OCI-LY7 (cell line): ENCODE measurements at regions not wholly inside any gene's neighbourhood (a gene's known extent, or its start where the extent isn't known, plus 50 kb on each side); places are given as distances from the start of the nearest gene placed in this dataset.

Experiments used
- BruUV-seq: library from RNA; stranded (reverse); fragments of 400-500 nt; replicated peaks from 2 replicates; lab custom pipeline; 2021; lab: Mats Ljungman, UMichigan
- CTCF ChIA-PET: fragments of 300-600 bp; sonication (Branson Sonifier 250); formaldehyde crosslinking; loops from one replicate; lab custom pipeline; 2022; ENCODE audit warnings: antibody characterized with exemption; ENCODE audit not compliant: unreplicated experiment; lab: Charles Lee
- POLR2A ChIA-PET: fragments of 300-600 bp; sonication (Branson Sonifier 250); formaldehyde crosslinking; loops from one replicate; lab custom pipeline; 2022; ENCODE audit warnings: antibody characterized with exemption; lab: Charles Lee
- DNase-seq: peaks from one replicate; pipeline ENCODE4 v3.0.0-alpha.2; 2015; ENCODE audit warnings: low spot score
- H2AFZ ChIP-seq: fragments of 200-600 bp; sonication (generic), shearing (Covaris generic); 2 replicates; pipeline ENCODE4 v1.6.1; 2014; ENCODE audit warnings: mild to moderate bottlenecking, antibody characterized with exemption, low read length, moderate library complexity
- H3K27ac ChIP-seq: fragments of 200-600 bp; sonication (generic); 2 replicates; pipeline ENCODE4 v1.5.1; 2014; ENCODE audit warnings: mixed run types, low read depth, mild to moderate bottlenecking, moderate library complexity, low read length, inconsistent platforms; ENCODE audit not compliant: poor library complexity, severe bottlenecking
- H3K36me3 ChIP-seq: fragments of 200-600 bp; sonication (generic); 2 replicates; pipeline ENCODE4 v1.6.1; 2014; ENCODE audit warnings: mild to moderate bottlenecking, antibody characterized with exemption, low read length, moderate library complexity, mixed read lengths; ENCODE audit not compliant: insufficient read depth
- H3K4me1 ChIP-seq: fragments of 200-600 bp; sonication (generic); 2 replicates; pipeline ENCODE4 v1.5.1; 2014; ENCODE audit warnings: mild to moderate bottlenecking, low read length; ENCODE audit not compliant: insufficient read depth, poor library complexity, severe bottlenecking
- H3K4me2 ChIP-seq: fragments of 200-600 bp; sonication (generic); 2 replicates; pipeline ENCODE4 v1.6.1; 2014; ENCODE audit warnings: mild to moderate bottlenecking, low read length
- H3K4me3 ChIP-seq: fragments of 200-600 bp; sonication (generic); 2 replicates; pipeline ENCODE4 v1.5.1; 2014; ENCODE audit warnings: mild to moderate bottlenecking, low read depth, low read length; ENCODE audit not compliant: poor library complexity, severe bottlenecking
- H3K79me2 ChIP-seq: fragments of 200-600 bp; sonication (generic); 2 replicates; pipeline ENCODE4 v1.6.1; 2016; ENCODE audit warnings: low read depth, mild to moderate bottlenecking, low read length, moderate library complexity, mixed read lengths; ENCODE audit not compliant: insufficient read depth
- H3K9me2 ChIP-seq: fragments of 200-600 bp; sonication (generic); 2 replicates; pipeline ENCODE4 v1.6.1; 2016; ENCODE audit warnings: mild to moderate bottlenecking, low read length, mixed read lengths; ENCODE audit not compliant: insufficient read depth
- H3K9me3 ChIP-seq: fragments of 200-600 bp; sonication (generic); 2 replicates; pipeline ENCODE4 v1.6.1; 2014; ENCODE audit warnings: mild to moderate bottlenecking, mixed run types, low read length, mixed read lengths
- H4K20me1 ChIP-seq: fragments of 200-600 bp; sonication (generic); 2 replicates; pipeline ENCODE4 v1.6.1; 2014; ENCODE audit warnings: mild to moderate bottlenecking, antibody characterized with exemption, low read length, moderate library complexity, mixed read lengths; ENCODE audit not compliant: insufficient read depth
- EZH2phosphoT487 ChIP-seq: fragments of 200-600 bp; sonication (generic); IDR thresholded peaks from 2 replicates; pipeline ENCODE4 v1.6.1; 2018; ENCODE audit warnings: low read depth, borderline replicate concordance, mild to moderate bottlenecking, mixed run types, antibody characterized with exemption, low read length, moderate library complexity, mixed read lengths
- intact Hi-C: fragments of 100-400 bp; cut with micrococcal nuclease; formaldehyde crosslinking; loops from one replicate; pipeline ENCODE4 v1.10.0; 2022; ENCODE audit not compliant: unreplicated experiment
- TF ChIP-seq, protein P1 (sequence below): fragments of 200-600 bp; sonication (generic); conservative IDR thresholded peaks from 2 replicates; pipeline ENCODE4 v1.5.1; 2014; ENCODE audit warnings: mild to moderate bottlenecking, antibody characterized with exemption, low read length, moderate library complexity, mixed read lengths

DNA sequence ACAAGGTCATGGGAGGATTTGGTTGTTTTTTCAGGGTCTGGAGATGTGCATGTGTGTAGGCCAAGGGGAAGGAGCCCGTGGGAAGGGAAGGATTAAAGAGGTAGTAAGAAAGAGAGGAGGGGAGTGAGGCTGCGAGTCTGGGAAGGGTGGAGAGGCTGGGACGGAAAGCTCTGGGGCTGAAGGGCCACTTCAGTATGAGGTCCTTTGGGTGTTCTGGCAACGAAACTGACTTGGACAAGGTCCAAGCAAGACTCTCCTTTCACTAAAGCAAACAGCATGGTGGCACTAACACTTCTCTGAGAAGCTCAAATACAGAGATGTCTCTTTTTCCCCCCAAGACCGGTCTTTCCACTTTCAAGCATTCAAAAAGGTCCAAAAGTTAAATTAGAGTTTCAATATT, 394.5 kb downstream of the ARHGEF28 start:
- H2AFZ ChIP-seq, result no peak overlapping the region
- no peaks in the 10 kb centered on the region for H4K20me1 ChIP-seq
- H3K4me3 ChIP-seq, result no peak overlapping the region
- no peaks in the 10 kb centered on the region for H3K9me3 ChIP-seq
- ChIA-PET POLR2A (no interaction called here), CTCF (no interaction called here)
- no peak overlapping the region for H3K4me2 ChIP-seq
- DNase-seq, result no peak
- H3K27ac ChIP-seq, result no peak overlapping the region
- no peaks in the 10 kb centered on the region for H3K9me2 ChIP-seq
- H3K4me1 ChIP-seq, result no peaks in the 10 kb centered on the region
- intact Hi-C loops, result no loop called here
- TF ChIP-seq, protein P1, sequence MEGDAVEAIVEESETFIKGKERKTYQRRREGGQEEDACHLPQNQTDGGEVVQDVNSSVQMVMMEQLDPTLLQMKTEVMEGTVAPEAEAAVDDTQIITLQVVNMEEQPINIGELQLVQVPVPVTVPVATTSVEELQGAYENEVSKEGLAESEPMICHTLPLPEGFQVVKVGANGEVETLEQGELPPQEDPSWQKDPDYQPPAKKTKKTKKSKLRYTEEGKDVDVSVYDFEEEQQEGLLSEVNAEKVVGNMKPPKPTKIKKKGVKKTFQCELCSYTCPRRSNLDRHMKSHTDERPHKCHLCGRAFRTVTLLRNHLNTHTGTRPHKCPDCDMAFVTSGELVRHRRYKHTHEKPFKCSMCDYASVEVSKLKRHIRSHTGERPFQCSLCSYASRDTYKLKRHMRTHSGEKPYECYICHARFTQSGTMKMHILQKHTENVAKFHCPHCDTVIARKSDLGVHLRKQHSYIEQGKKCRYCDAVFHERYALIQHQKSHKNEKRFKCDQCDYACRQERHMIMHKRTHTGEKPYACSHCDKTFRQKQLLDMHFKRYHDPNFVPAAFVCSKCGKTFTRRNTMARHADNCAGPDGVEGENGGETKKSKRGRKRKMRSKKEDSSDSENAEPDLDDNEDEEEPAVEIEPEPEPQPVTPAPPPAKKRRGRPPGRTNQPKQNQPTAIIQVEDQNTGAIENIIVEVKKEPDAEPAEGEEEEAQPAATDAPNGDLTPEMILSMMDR, result no peak
- no peak for TF ChIP-seq EZH2phosphoT487
- BruUV-seq, result no TSS peak
- no peaks in the 10 kb centered on the region for H3K79me2 ChIP-seq
- no peaks in the 10 kb centered on the region for H3K36me3 ChIP-seq

DNA sequence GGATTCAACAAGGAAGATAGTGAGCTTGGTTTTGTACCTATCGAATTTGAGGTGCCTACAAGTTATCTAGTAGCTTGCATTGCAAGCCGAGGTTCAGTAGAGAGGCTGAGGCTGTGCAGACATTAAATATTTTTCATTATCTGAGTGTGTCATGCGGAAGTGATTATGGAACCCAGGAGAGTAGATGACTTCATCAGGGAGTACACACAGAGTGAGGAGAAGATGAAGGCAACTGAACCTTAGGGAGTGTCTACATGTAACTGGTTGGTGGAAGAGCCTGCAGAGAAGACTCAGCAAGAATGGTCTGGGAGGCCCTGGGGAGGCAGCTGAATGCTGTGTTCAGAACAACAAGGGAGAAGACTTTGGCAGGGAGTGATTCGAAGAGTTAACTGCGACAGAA, 393.9 kb downstream of the ARHGEF28 start:
- no TSS peak for BruUV-seq
- H3K79me2 ChIP-seq, result no peaks in the 10 kb centered on the region
- H3K4me1 ChIP-seq, result no peaks in the 10 kb centered on the region
- H3K9me2 ChIP-seq, result no peaks in the 10 kb centered on the region
- H2AFZ ChIP-seq, result no peak overlapping the region
- intact Hi-C loops, result no loop called here
- ChIA-PET CTCF (no interaction called here), POLR2A (no interaction called here)
- DNase-seq, result no peak
- no peak overlapping the region for H3K4me3 ChIP-seq
- no peaks in the 10 kb centered on the region for H3K9me3 ChIP-seq
- no peak overlapping the region for H3K27ac ChIP-seq
- H3K36me3 ChIP-seq, result no peaks in the 10 kb centered on the region
- no peaks in the 10 kb centered on the region for H4K20me1 ChIP-seq
- TF ChIP-seq, protein P1, result no peak
- TF ChIP-seq EZH2phosphoT487, result no peak
- no peak overlapping the region for H3K4me2 ChIP-seq

DNA sequence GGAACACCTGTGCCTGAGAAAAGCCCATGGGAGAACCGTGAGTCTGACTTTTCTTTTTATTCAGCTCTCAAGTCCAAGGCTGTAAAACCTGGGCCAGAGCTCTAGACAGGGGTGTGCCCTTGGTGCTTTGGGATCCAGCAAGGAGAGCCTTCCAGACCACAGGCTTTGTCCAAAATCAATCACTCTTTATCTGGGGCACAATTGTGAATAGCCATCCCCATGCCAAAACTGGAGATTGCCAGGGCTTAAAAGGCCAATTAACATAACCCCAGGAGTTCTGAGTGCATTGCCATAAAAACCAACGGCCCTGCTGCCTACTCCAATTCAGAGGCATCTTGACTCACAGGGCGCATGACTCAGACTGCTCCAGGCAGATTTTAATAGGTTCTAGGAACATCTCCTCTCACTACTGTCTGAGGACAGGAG, 391.8 kb downstream of the ARHGEF28 start:
- no peaks in the 10 kb centered on the region for H3K9me2 ChIP-seq
- ChIA-PET CTCF (no interaction called here), POLR2A (no interaction called here)
- no peak overlapping the region for H3K27ac ChIP-seq
- H3K4me1 ChIP-seq, result no peaks in the 10 kb centered on the region
- intact Hi-C loops, result no loop called here
- BruUV-seq, result no TSS peak
- no peaks in the 10 kb centered on the region for H3K36me3 ChIP-seq
- no peak for DNase-seq
- H3K4me3 ChIP-seq, result no peak overlapping the region
- H3K4me2 ChIP-seq, result no peak overlapping the region
- no peak overlapping the region for H2AFZ ChIP-seq
- H3K9me3 ChIP-seq, result no peaks in the 10 kb centered on the region
- TF ChIP-seq EZH2phosphoT487, result no peak
- TF ChIP-seq, protein P1, result no peak
- H3K79me2 ChIP-seq, result no peaks in the 10 kb centered on the region
- H4K20me1 ChIP-seq, result no peaks in the 10 kb centered on the region
